RWPE2 (cell line): ENCODE measurements at regions not wholly inside any gene's neighbourhood (a gene's known extent, or its start where the extent isn't known, plus 50 kb on each side); places are given as distances from the start of the nearest gene placed in this dataset.

ENCODE experiments used
- ATAC-seq: fragments of 200-7000 bp; cut with Tn5 transposase; 3 replicates; pipeline ENCODE4 v1.9.1; 2021; ENCODE audit warnings: low read depth
- DNase-seq: peaks from one replicate; pipeline ENCODE4 v3.0.0-alpha.2; 2020; ENCODE audit warnings: low spot score
- H3K27ac ChIP-seq: fragments of 450-650 bp; 2 replicates; pipeline ENCODE4 v1.5.1; 2017; ENCODE audit warnings: mild to moderate bottlenecking; ENCODE audit not compliant: poor library complexity, severe bottlenecking
- H3K27me3 ChIP-seq: fragments of 250-450 bp; sonication (Bioruptor Pico); 2 replicates; pipeline ENCODE4 v1.5.1; 2021; ENCODE audit warnings: mild to moderate bottlenecking, moderate library complexity; ENCODE audit not compliant: insufficient read depth, poor library complexity, severe bottlenecking
- H3K36me3 ChIP-seq: fragments of 250-450 bp; sonication (Bioruptor Pico); 2 replicates; pipeline ENCODE4 v1.5.1; 2020; ENCODE audit warnings: low read depth, mild to moderate bottlenecking, moderate library complexity
- H3K4me1 ChIP-seq: fragments of 250-450 bp; sonication (Bioruptor Pico); 2 replicates; pipeline ENCODE4 v1.5.1; 2021; ENCODE audit warnings: mild to moderate bottlenecking, moderate library complexity; ENCODE audit not compliant: insufficient read depth, poor library complexity, severe bottlenecking
- H3K4me3 ChIP-seq: fragments of 250-450 bp; sonication (Bioruptor Pico); 2 replicates; pipeline ENCODE4 v1.5.1; 2021; ENCODE audit warnings: mild to moderate bottlenecking, moderate library complexity; ENCODE audit not compliant: severe bottlenecking
- H3K9me3 ChIP-seq: fragments of 250-450 bp; sonication (Bioruptor Pico); 2 replicates; pipeline ENCODE4 v1.5.1; 2021; ENCODE audit warnings: mild to moderate bottlenecking, moderate library complexity; ENCODE audit not compliant: severe bottlenecking
- TF ChIP-seq, protein P1 (sequence below): fragments of 450-650 bp; IDR thresholded peaks from one replicate; pipeline ENCODE4 v1.5.1; 2017; ENCODE audit warnings: mild to moderate bottlenecking, moderate library complexity; ENCODE audit not compliant: poor library complexity, severe bottlenecking

DNA sequence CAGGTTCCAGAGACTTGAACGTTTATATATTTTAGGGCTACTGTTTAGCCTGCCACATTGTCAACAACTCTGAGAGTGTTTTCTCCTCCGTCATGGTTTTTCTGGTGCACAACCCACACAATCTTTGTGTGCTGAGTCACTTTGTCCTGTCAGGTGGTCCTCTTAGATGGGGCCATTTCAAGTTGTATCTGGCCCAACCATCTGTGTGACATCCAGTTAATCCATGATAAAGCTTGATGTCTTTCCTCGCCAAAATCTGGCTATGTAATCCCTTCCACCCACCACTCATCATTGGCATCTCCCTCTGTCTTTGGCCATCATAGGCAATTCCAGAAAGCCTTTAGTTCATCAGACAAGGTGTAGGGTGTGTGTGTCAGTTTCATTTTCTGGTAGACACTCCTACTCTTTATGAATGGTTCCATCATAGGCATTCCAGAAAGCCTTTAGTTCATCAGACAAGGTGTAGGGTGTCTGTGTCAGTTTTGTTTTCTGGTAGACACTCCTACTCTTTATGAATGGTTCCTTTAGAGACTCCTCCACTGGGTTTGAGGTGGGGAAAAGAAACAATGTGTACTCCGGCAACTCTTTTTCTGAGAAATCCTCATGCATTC, 282.0 kb upstream of the ACTBL2 start:
- TF ChIP-seq, protein P1, sequence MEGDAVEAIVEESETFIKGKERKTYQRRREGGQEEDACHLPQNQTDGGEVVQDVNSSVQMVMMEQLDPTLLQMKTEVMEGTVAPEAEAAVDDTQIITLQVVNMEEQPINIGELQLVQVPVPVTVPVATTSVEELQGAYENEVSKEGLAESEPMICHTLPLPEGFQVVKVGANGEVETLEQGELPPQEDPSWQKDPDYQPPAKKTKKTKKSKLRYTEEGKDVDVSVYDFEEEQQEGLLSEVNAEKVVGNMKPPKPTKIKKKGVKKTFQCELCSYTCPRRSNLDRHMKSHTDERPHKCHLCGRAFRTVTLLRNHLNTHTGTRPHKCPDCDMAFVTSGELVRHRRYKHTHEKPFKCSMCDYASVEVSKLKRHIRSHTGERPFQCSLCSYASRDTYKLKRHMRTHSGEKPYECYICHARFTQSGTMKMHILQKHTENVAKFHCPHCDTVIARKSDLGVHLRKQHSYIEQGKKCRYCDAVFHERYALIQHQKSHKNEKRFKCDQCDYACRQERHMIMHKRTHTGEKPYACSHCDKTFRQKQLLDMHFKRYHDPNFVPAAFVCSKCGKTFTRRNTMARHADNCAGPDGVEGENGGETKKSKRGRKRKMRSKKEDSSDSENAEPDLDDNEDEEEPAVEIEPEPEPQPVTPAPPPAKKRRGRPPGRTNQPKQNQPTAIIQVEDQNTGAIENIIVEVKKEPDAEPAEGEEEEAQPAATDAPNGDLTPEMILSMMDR = no peak
- H3K27me3 ChIP-seq = no peaks in the 10 kb centered on the region
- no peaks in the 10 kb centered on the region for H3K4me1 ChIP-seq
- ATAC-seq (no peak), DNase-seq (no peak)
- no peaks in the 10 kb centered on the region for H3K36me3 ChIP-seq
- no peak overlapping the region for H3K27ac ChIP-seq
- H3K4me3 ChIP-seq = no peak overlapping the region
- no peaks in the 10 kb centered on the region for H3K9me3 ChIP-seq

DNA sequence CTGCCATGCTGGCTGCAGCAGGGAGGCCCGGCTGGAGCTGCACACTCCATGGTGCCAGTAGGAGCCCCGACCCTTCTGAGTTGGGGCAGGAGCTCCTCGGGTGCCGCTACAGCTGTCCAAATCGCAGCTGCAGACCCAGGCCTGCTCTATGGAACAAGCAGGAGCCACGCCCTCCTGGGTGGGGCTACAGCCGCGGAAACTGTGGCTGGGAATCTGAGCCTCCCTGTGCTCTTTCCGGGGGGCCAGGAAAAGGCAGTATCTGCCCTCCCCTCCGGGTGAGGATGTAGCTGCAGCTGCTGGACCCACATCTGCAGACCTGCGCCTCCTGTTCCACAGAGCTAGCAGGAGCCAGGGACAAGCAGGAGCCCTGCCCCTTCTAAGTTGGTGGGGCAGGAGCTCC, 278.9 kb upstream of the ACTBL2 start:
- H3K36me3 ChIP-seq = no peaks in the 10 kb centered on the region
- H3K4me3 ChIP-seq = no peak overlapping the region
- H3K9me3 ChIP-seq = no peaks in the 10 kb centered on the region
- DNase-seq (no peak), ATAC-seq (no peak)
- TF ChIP-seq, protein P1 = no peak
- no peak overlapping the region for H3K27ac ChIP-seq
- H3K27me3 ChIP-seq = no peaks in the 10 kb centered on the region
- no peaks in the 10 kb centered on the region for H3K4me1 ChIP-seq

DNA sequence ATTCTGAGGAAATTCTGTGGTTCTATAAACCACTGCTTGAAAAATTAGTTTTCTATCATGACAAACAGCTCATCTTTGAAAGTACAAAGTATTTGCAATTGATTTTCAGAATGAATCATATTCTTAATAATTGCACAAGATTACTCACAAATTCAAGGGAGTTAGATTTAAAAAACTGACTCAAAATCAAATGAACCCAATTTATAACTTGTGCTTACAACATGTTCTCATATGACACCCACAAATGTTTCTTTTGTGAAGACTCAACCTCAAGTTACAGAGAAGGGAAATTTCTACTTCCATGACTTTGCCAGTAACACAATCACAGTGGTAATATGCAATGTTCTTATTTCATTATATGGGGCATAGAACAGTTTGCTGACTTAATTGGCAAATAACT, 272.0 kb upstream of the ACTBL2 start:
- no peak for DNase-seq
- peak; percentile 36; the same call in 2 of the 3 replicates for ATAC-seq
- Histone ChIP-seq H3K9me3 (no peaks in the 10 kb centered on the region), H3K4me1 (peaks cover 30% of the 10 kb centered on the region), H3K36me3 (no peaks in the 10 kb centered on the region), H3K4me3 (no peak overlapping the region), H3K27ac (peak overlapping the region; percentile 28), H3K27me3 (no peaks in the 10 kb centered on the region)
- TF ChIP-seq, protein P1 = no peak

DNA sequence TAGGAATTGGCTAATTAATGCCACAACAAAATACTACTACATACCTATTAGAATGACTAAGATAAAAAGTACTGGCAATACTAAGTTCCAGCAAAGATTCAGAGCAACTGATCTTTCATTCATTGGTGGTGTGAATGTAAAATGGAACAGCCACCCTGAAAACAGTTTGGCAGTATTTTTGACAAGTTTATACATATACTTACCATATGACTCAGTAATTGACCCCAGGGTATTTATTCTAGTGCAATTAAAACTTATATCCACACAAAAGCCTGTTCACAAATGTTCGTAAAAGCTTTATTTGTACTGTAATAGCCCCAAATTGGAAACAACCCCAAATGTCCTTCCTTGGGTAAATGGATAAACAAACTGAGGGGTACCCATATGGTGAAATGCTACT, 270.8 kb upstream of the ACTBL2 start:
- TF ChIP-seq, protein P1 = no peak
- H3K9me3 ChIP-seq = no peaks in the 10 kb centered on the region
- peak; percentile 74 for ATAC-seq
- H3K27me3 ChIP-seq = no peaks in the 10 kb centered on the region
- peak overlapping the region; percentile 28 for H3K27ac ChIP-seq
- no peak for DNase-seq
- no peak overlapping the region for H3K4me3 ChIP-seq
- no peaks in the 10 kb centered on the region for H3K36me3 ChIP-seq
- H3K4me1 ChIP-seq = peaks cover 30% of the 10 kb centered on the region

DNA sequence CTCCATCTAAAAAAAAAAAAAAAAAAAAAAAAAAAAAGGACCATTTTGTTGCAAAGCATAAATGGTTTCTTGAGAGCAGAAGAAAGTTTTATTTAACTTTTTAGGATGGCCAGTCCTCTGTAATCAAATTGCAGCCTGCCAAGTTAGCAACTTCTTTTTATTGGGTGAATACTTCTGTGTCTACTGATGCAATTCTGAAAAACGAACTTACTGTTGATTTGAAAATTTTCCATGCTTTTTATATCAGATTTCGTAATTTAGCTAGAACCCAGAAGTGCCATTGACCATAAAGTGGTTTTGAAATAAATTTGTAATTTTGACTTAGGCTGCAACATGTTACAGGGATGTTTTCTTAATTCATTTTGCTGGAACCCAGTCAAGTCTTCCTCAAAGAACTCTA, 269.1 kb upstream of the ACTBL2 start:
- Histone ChIP-seq H3K27me3 (no peaks in the 10 kb centered on the region), H3K4me1 (peaks cover 30% of the 10 kb centered on the region), H3K36me3 (no peaks in the 10 kb centered on the region), H3K4me3 (no peak overlapping the region), H3K9me3 (no peaks in the 10 kb centered on the region), H3K27ac (no peak overlapping the region)
- DNase-seq (no peak), ATAC-seq (no peak)
- TF ChIP-seq, protein P1 = no peak
